ENCODE measurements at regions not wholly inside any gene's neighbourhood (a gene's known extent, or its start where the extent isn't known, plus 50 kb on each side); places are given as distances from the start of the nearest gene placed in this dataset.

DNA sequence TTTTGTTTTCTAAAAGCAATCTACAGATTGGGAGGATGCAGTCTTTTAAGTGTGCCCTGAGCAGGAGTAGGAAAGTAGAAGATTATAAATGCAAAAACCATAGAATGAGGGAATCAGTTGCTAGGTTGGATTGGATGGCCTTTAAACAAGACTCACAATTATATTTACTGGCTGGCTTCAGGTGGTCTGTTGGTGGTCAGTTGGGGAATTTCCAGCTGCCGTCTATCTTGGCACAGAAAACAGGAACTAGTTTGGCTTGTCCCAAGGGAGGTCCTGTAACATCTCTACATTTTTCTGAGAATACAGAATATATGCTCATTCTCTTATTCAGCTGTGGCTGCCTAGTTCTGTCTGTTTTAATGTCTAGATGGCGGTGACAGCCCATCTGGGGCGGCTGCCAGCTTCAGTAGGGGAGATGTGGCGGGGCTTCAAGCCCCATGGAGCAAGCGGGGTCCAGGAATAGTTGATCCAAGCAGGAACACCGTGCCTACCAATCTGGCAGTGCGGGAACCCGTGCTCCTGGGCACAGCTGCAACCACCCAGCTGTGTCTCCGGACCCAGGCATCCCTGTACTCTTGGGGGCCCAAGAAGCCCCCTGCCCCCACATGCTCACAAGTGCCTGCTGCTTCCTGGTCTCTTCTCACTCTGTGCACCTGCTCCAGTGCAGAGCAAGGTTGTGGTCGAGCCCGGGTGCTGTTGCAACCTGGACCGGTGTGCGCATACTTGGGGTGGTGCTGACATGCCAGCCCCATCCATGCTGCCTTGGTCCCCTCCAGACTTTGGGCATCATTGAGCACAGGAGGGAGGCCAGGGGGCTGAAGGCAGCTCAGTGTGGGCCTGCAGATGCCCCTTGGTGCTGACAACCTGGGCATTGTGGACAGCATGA is 1182.6 kb downstream of the AMY1C start:
- Histone ChIP-seq H3K14ac (ENCODE audit: low read length) (no peak overlapping the region), H3K4me3 (ENCODE audit: low read depth, low read length) (no peak overlapping the region), H3K79me2 (ENCODE audit: control insufficient read depth, insufficient read depth, low read length, poor library complexity) (no peaks in the 10 kb centered on the region), H3K9ac (ENCODE audit: low read length) (no peak overlapping the region), H3K79me1 (ENCODE audit: low read length) (no peaks in the 10 kb centered on the region), H4K12ac (ENCODE audit: low read depth, low read length) (no peak overlapping the region), H2BK5ac (ENCODE audit: low read depth, low read length, poor library complexity) (no peak overlapping the region), H3K9me3 (ENCODE audit: insufficient read depth, low read depth, low read length) (peaks cover 2% of the 10 kb centered on the region), H2AFZ (ENCODE audit: insufficient read depth, low read length, poor library complexity) (no peak overlapping the region), H2BK120ac (ENCODE audit: insufficient read depth, low read length, poor library complexity) (no peak overlapping the region), H3K36me3 (ENCODE audit: control insufficient read depth in 1 of 2, insufficient read depth in 2 of 2, low read length in 2 of 2) (no peaks in the 10 kb centered on the region), H3K4ac (ENCODE audit: low read depth, low read length) (no peak overlapping the region), H3K23ac (ENCODE audit: low read length) (no peak overlapping the region), H4K91ac (ENCODE audit: low read depth, low read length) (no peak overlapping the region), H3K27ac (ENCODE audit: low read depth, low read length) (no peak overlapping the region), H3K18ac (ENCODE audit: low read length) (no peak overlapping the region), H3K27me3 (ENCODE audit: insufficient read depth, low read length) (no peaks in the 10 kb centered on the region), H4K8ac (ENCODE audit: low read depth, low read length) (no peak overlapping the region), H3K4me1 (ENCODE audit: control insufficient read depth in 1 of 2, insufficient read depth in 2 of 2, low read length in 2 of 2) (peaks cover 0 to 2% of the 10 kb centered on the region in 2 experiments), H2AK5ac (ENCODE audit: low read length) (no peak overlapping the region), H3K4me2 (ENCODE audit: low read length) (no peak overlapping the region), H2BK12ac (ENCODE audit: low read length) (no peak overlapping the region)
- no peak for DNase-seq
- WGBS (ENCODE audit: extremely low coverage, insufficient coverage, insufficient read length), result no CpG with 5 or more reads among the region's 13 CpGs

- H3K27me3 ChIP-seq (ENCODE audit: insufficient read depth, low read length), result no peaks in the 10 kb centered on the region
Observed at GRCh38 chr1:104932949-104933679, 1183.4 kb downstream of the AMY1C start.

GRCh38 chr1:104933846-104934245 is 1184.1 kb downstream of the AMY1C start:
- H3K4me2 ChIP-seq (ENCODE audit: low read length), result no peak overlapping the region
- H4K12ac ChIP-seq (ENCODE audit: low read depth, low read length), result no peak overlapping the region
- no peaks in the 10 kb centered on the region for H3K27me3 ChIP-seq (ENCODE audit: insufficient read depth, low read length)
- no peak overlapping the region for H2BK12ac ChIP-seq (ENCODE audit: low read length)
- no peak overlapping the region for H4K8ac ChIP-seq (ENCODE audit: low read depth, low read length)
- H3K14ac ChIP-seq (ENCODE audit: low read length), result no peak overlapping the region
- H3K4me3 ChIP-seq (ENCODE audit: low read depth, low read length), result no peak overlapping the region
- no peaks in the 10 kb centered on the region for H3K4me1 ChIP-seq (ENCODE audit: control insufficient read depth in 1 of 2, insufficient read depth in 2 of 2, low read length in 2 of 2)
- no peak overlapping the region for H3K18ac ChIP-seq (ENCODE audit: low read length)
- H3K36me3 ChIP-seq (ENCODE audit: control insufficient read depth in 1 of 2, insufficient read depth in 2 of 2, low read length in 2 of 2), result no peaks in the 10 kb centered on the region
- WGBS (ENCODE audit: extremely low coverage, insufficient coverage, insufficient read length), result no CpG with 5 or more reads among the region's 9 CpGs
- no peak overlapping the region for H3K4ac ChIP-seq (ENCODE audit: low read depth, low read length)
- H3K23ac ChIP-seq (ENCODE audit: low read length), result no peak overlapping the region
- no peaks in the 10 kb centered on the region for H3K79me2 ChIP-seq (ENCODE audit: control insufficient read depth, insufficient read depth, low read length, poor library complexity)
- no peak overlapping the region for H4K91ac ChIP-seq (ENCODE audit: low read depth, low read length)
- no peak overlapping the region for H3K27ac ChIP-seq (ENCODE audit: low read depth, low read length)
- no peak overlapping the region for H3K9ac ChIP-seq (ENCODE audit: low read length)
- H2BK120ac ChIP-seq (ENCODE audit: insufficient read depth, low read length, poor library complexity), result no peak overlapping the region
- H2BK5ac ChIP-seq (ENCODE audit: low read depth, low read length, poor library complexity), result no peak overlapping the region
- no peak for DNase-seq
- H2AK5ac ChIP-seq (ENCODE audit: low read length), result no peak overlapping the region
- no peaks in the 10 kb centered on the region for H3K79me1 ChIP-seq (ENCODE audit: low read length)
- H3K9me3 ChIP-seq (ENCODE audit: insufficient read depth, low read depth, low read length), result peaks cover 2% of the 10 kb centered on the region
- H2AFZ ChIP-seq (ENCODE audit: insufficient read depth, low read length, poor library complexity), result no peak overlapping the region

More at GRCh38 chr1:104932949-104933679, 1183.4 kb downstream of the AMY1C start:
- H3K18ac ChIP-seq (ENCODE audit: low read length), result no peak overlapping the region
- no peak overlapping the region for H2BK12ac ChIP-seq (ENCODE audit: low read length)
- no peak overlapping the region for H4K91ac ChIP-seq (ENCODE audit: low read depth, low read length)
- H3K27ac ChIP-seq (ENCODE audit: low read depth, low read length), result no peak overlapping the region
- H3K23ac ChIP-seq (ENCODE audit: low read length), result no peak overlapping the region
- no CpG with 5 or more reads among the region's 14 CpGs for WGBS (ENCODE audit: extremely low coverage, insufficient coverage, insufficient read length)
- no peak overlapping the region for H4K8ac ChIP-seq (ENCODE audit: low read depth, low read length)
- no peaks in the 10 kb centered on the region for H3K79me2 ChIP-seq (ENCODE audit: control insufficient read depth, insufficient read depth, low read length, poor library complexity)
- DNase-seq, result no peak
- no peak overlapping the region for H2AK5ac ChIP-seq (ENCODE audit: low read length)
- peaks cover 2% of the 10 kb centered on the region for H3K9me3 ChIP-seq (ENCODE audit: insufficient read depth, low read depth, low read length)
- H4K12ac ChIP-seq (ENCODE audit: low read depth, low read length), result no peak overlapping the region
- H3K4me1 ChIP-seq (ENCODE audit: control insufficient read depth in 1 of 2, insufficient read depth in 2 of 2, low read length in 2 of 2), result no peaks in the 10 kb centered on the region
- no peaks in the 10 kb centered on the region for H3K79me1 ChIP-seq (ENCODE audit: low read length)
- H2BK120ac ChIP-seq (ENCODE audit: insufficient read depth, low read length, poor library complexity), result no peak overlapping the region
- no peak overlapping the region for H3K4me3 ChIP-seq (ENCODE audit: low read depth, low read length)
- no peak overlapping the region for H3K4ac ChIP-seq (ENCODE audit: low read depth, low read length)
- no peak overlapping the region for H3K9ac ChIP-seq (ENCODE audit: low read length)
- H3K14ac ChIP-seq (ENCODE audit: low read length), result no peak overlapping the region
- H3K36me3 ChIP-seq (ENCODE audit: control insufficient read depth in 1 of 2, insufficient read depth in 2 of 2, low read length in 2 of 2), result no peaks in the 10 kb centered on the region
- no peak overlapping the region for H3K4me2 ChIP-seq (ENCODE audit: low read length)
- H2AFZ ChIP-seq (ENCODE audit: insufficient read depth, low read length, poor library complexity), result no peak overlapping the region
- H2BK5ac ChIP-seq (ENCODE audit: low read depth, low read length, poor library complexity), result no peak overlapping the region

DNA sequence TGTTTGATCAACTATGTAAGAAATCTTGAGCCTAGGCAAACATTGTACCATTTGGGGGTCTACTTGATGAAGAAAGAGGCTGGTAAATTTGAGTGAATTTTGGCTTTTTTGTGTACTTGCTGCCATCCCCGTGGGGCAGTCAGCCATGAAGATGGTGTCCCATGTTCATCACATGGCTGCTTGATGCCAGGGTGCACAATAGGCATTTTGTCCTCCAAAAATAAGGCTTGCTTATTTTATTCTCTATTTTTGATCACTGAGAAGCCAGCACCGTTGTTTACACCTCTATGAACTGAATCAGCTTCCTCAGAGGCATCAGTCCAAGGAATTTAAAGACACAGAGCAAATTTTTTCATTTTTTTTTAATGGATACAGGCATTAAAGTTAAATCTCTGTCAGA is 1195.7 kb downstream of the AMY1C start:
- Histone ChIP-seq H2BK12ac (ENCODE audit: low read length) (no peak overlapping the region), H3K9ac (ENCODE audit: low read length) (no peak overlapping the region), H3K79me1 (ENCODE audit: low read length) (no peaks in the 10 kb centered on the region), H4K12ac (ENCODE audit: low read depth, low read length) (no peak overlapping the region), H2BK5ac (ENCODE audit: low read depth, low read length, poor library complexity) (no peak overlapping the region), H4K8ac (ENCODE audit: low read depth, low read length) (no peak overlapping the region), H3K4me3 (ENCODE audit: low read depth, low read length) (no peak overlapping the region), H2BK120ac (ENCODE audit: insufficient read depth, low read length, poor library complexity) (no peak overlapping the region), H3K4ac (ENCODE audit: low read depth, low read length) (no peak overlapping the region), H3K36me3 (ENCODE audit: control insufficient read depth in 1 of 2, insufficient read depth in 2 of 2, low read length in 2 of 2) (no peaks in the 10 kb centered on the region), H3K23ac (ENCODE audit: low read length) (no peak overlapping the region), H3K18ac (ENCODE audit: low read length) (no peak overlapping the region), H3K4me1 (ENCODE audit: control insufficient read depth in 1 of 2, insufficient read depth in 2 of 2, low read length in 2 of 2) (no peaks in the 10 kb centered on the region), H3K27ac (ENCODE audit: low read depth, low read length) (no peak overlapping the region), H3K4me2 (ENCODE audit: low read length) (no peak overlapping the region), H4K91ac (ENCODE audit: low read depth, low read length) (no peak overlapping the region), H3K27me3 (ENCODE audit: insufficient read depth, low read length) (no peaks in the 10 kb centered on the region), H3K79me2 (ENCODE audit: control insufficient read depth, insufficient read depth, low read length, poor library complexity) (no peaks in the 10 kb centered on the region), H3K9me3 (ENCODE audit: insufficient read depth, low read depth, low read length) (no peaks in the 10 kb centered on the region), H2AK5ac (ENCODE audit: low read length) (no peak overlapping the region), H2AFZ (ENCODE audit: insufficient read depth, low read length, poor library complexity) (no peak overlapping the region), H3K14ac (ENCODE audit: low read length) (no peak overlapping the region)
- WGBS (ENCODE audit: extremely low coverage, insufficient coverage, insufficient read length), result no CpG with 5 or more reads among the region's 2 CpGs
- DNase-seq, result no peak

Data from trophoblast cell (in vitro differentiated cells and primary cell).